ENCODE measurements at regions not wholly inside any gene's neighbourhood (a gene's known extent, or its start where the extent isn't known, plus 50 kb on each side); places are given as distances from the start of the nearest gene placed in this dataset.

- TF ChIP-seq CTCF (conservative IDR thresholded peaks at IDR 0.05) (no peak), EZH2 (IDR thresholded peaks at IDR 0.05; ENCODE audit: low read depth) (no peak)
These were observed 59.4 kb upstream of the HAAO start for GRCh38 chr2:42851740-42852250.

Data from PC-9 (cell line).